ENCODE measurements at regions not wholly inside any gene's neighbourhood (a gene's known extent, or its start where the extent isn't known, plus 50 kb on each side); places are given as distances from the start of the nearest gene placed in this dataset.

DNA sequence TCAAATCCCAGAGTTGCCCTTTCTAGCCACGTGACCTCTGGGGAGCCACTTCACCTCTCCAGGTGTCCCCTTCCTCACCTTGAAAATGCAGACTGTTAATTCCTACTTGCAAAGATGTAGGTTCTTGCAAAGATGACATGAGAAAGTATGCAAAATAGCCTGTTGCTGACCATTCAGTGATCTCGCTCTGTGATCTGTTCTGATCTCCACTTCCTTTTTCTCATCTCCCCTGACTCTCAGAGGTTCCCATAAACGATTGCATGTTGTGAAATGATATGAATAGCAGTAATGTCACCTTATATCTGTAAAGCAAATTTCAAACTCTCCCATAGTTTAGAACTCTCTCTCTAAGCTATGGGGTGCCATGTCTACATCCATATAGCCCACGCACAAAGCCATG is 182.3 kb downstream of the TMEM132E start:
- no peak overlapping the region for H3K4me3 ChIP-seq (ENCODE audit: low read depth, low read length)
- no peak for DNase-seq (ENCODE audit: low read depth)
- TF ChIP-seq, protein P1, sequence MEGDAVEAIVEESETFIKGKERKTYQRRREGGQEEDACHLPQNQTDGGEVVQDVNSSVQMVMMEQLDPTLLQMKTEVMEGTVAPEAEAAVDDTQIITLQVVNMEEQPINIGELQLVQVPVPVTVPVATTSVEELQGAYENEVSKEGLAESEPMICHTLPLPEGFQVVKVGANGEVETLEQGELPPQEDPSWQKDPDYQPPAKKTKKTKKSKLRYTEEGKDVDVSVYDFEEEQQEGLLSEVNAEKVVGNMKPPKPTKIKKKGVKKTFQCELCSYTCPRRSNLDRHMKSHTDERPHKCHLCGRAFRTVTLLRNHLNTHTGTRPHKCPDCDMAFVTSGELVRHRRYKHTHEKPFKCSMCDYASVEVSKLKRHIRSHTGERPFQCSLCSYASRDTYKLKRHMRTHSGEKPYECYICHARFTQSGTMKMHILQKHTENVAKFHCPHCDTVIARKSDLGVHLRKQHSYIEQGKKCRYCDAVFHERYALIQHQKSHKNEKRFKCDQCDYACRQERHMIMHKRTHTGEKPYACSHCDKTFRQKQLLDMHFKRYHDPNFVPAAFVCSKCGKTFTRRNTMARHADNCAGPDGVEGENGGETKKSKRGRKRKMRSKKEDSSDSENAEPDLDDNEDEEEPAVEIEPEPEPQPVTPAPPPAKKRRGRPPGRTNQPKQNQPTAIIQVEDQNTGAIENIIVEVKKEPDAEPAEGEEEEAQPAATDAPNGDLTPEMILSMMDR (conservative IDR thresholded peaks at IDR 0.05; ENCODE audit: low read depth, low read length) = no peak

DNA sequence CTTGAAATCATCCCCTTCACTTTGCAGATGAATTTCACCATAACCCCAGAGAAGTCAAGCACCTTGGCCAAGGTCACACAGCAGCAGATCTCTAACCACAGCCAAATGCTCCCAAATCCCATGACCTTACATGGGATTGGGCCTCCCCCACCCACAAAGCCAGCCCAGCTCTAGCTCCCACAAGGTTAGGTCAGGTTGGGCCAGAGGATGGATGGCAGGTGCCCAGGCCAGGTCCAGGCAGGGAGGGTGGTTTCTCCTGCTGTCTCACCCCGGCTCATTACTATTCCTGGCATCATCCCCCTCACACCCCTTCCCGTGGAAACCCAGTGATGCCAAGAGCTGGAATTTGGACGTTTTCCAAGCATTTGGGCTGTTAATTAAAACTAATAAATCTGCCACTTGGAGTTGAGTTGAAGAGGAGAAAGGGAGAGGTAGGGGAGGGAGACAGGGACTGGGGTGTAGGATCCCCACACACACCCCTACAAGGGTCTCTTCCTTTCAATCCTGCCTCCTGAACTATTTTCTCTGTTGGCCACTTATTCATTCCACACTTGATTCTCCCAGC is 181.6 kb downstream of the TMEM132E start:
- DNase-seq (ENCODE audit: low read depth) = no peak
- no peak overlapping the region for H3K4me3 ChIP-seq (ENCODE audit: low read depth, low read length)
- TF ChIP-seq, protein P1 (conservative IDR thresholded peaks at IDR 0.05; ENCODE audit: low read depth, low read length) = no peak

DNA sequence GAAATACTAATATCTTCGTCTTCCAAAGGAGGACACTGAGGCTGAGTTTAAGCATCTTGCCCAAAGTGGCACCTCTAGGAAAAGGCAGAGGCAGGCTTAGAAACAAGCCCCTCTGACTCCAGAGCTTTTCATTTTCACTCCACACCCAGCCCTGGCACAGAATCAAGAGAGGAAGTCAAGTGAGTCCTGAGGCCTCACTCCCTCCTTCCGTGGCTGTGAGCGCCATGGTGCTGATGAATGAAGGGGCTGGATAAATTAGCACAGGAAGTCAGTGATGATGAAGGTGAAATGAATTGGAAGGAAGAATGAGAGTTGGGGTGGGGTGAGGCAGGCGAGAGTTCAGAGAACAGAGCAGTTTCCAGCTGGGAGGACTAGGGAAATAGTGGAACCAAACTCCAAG is 179.3 kb downstream of the TMEM132E start:
- TF ChIP-seq, protein P1 (conservative IDR thresholded peaks at IDR 0.05; ENCODE audit: low read depth, low read length) = no peak
- no peak overlapping the region for H3K4me3 ChIP-seq (ENCODE audit: low read depth, low read length)
- no peak for DNase-seq (ENCODE audit: low read depth)

DNA sequence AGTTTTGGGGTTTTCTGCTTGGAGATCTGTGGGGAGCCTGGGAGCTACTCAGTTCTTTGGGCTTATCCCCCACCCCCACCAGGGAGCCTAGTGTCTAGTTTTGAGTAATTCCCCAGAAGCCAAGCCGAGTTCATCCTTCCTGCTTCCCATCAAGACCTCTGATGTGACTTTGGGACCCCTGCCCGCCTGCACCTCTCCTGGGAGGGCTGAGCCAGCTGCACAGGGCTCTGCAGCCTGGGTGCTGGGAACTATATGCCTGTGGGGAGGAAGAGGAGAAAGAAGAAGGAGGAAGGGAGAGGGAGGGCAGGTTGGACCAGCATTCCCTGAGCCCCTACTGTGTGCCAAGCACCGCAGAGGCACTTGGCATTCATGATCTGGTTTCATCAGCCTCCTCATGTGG is 178.9 kb downstream of the TMEM132E start:
- DNase-seq (ENCODE audit: low read depth) = no peak
- H3K4me3 ChIP-seq (ENCODE audit: low read depth, low read length) = no peak overlapping the region
- TF ChIP-seq, protein P1 (conservative IDR thresholded peaks at IDR 0.05; ENCODE audit: low read depth, low read length) = no peak

DNA sequence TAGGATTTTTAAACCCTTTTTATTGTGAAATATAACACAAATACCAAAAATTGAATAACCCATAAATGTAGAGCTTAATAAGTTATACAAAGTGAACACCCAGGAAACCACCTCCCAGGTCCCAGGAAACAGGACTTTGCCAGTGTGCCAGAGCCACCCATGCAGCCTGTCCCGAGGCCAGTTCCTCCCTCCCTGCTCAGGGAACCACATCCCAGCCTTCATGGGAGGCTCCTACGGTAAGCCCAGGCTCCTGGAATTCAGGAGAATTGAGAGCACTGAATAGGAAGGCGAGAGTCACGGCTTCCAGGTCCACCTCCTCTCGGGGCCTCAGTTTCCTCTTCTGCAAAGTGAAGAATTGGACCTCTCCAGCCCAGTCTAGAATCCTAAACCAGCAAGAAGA is 178.2 kb downstream of the TMEM132E start:
- DNase-seq (ENCODE audit: low read depth) = no peak
- TF ChIP-seq, protein P1 (conservative IDR thresholded peaks at IDR 0.05; ENCODE audit: low read depth, low read length) = no peak

DNA sequence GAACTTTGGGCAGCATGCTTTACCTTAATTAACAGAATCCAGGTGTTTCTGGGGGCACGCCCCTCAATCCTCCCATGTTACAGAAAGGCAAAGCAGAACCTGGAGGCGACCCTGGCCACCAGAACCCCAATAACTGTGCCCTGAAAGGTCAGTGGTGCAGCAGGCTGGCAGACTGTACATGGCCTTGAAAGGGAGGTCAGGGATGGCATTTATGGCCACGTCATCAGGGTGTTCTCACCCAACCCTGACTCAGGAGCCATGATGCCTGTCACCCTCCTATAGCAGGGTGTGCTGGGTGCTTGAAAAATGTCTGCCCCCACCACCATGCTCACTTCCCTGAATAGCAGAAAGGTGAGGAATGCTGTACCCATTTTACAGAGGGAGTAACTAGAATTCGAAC is 177.7 kb downstream of the TMEM132E start:
- no peak overlapping the region for H3K4me3 ChIP-seq (ENCODE audit: low read depth, low read length)
- TF ChIP-seq, protein P1 (conservative IDR thresholded peaks at IDR 0.05; ENCODE audit: low read depth, low read length) = no peak
- no peak for DNase-seq (ENCODE audit: low read depth)

More for the DNA sequence above, 178.2 kb downstream of the TMEM132E start:
- no peak overlapping the region for H3K4me3 ChIP-seq (ENCODE audit: low read depth, low read length)

DNA sequence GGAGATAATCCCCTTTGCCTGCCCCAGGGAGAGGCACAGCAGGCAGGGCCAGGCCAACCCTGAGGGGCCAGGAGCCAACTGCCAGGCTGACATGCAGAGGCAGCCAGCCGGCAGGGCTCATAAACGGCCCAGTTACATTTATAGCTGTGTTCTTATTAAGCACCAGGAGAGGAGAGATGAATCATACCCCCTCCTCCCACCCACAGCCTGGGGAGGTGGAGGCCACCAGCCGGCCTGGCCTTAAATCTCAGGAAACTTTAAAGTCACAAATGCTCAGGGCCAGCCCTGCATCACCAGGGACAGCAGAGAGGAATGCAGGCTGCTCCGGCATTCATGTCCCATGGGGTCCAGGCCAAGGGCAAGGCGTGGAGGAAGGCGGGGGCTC is 177.2 kb downstream of the TMEM132E start:
- no peak for DNase-seq (ENCODE audit: low read depth)
- H3K4me3 ChIP-seq (ENCODE audit: low read depth, low read length) = no peak overlapping the region
- TF ChIP-seq, protein P1 (conservative IDR thresholded peaks at IDR 0.05; ENCODE audit: low read depth, low read length) = no peak

All from epithelial cell of proximal tubule (primary cell).